ENCODE measurements at regions not wholly inside any gene's neighbourhood (a gene's known extent, or its start where the extent isn't known, plus 50 kb on each side); places are given as distances from the start of the nearest gene placed in this dataset.
"Not testable (repeated sequence)": the region's sequence is repeated elsewhere in the genome, so short reads cannot be mapped to it uniquely, and the experiment has no call there.

DNA sequence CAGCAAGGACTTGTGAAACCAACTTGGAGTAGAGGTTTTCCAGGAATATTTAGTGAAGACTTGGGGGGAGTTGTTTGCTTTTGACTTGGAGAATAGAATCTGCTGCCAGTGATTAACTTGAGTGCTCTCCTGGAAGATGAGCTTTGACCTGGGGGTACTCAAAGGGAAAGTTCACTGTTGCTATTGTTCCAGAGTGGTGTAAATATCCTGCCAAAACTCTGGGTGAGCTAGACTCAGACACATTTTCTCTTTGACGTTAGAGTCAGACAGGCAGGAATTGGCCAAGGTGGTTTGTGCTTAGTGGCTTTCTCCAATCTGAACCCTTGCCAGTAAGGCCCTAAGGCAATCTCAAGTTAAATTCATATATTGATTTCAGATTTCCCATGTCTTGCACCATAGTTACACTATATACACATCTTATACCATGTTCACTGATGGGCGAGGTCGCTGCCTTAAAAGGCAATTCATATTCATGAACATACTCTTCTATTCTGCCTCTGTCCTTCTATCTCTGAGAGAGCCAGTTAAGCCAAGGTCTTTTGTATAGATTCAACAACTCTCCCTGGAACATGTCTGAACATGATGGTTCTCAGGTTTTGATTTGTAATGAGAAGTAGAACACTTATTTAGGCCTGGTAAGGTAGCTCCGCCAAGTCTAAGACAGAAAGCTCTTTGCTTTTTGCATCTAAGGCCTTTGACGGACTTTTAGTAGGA, 204.6 kb upstream of the SLC38A2 start:
- H3K36me3 ChIP-seq (ENCODE audit: control insufficient read depth, insufficient read depth, low read length): no peaks in the 10 kb centered on the region
- no peaks in the 10 kb centered on the region for H3K9me3 ChIP-seq (ENCODE audit: control insufficient read depth, low read length)
- H3K9ac ChIP-seq (ENCODE audit: low read length): no peak overlapping the region
- no peaks in the 10 kb centered on the region for H3K4me1 ChIP-seq (ENCODE audit: control insufficient read depth, insufficient read depth, low read length)
- H3K27me3 ChIP-seq (ENCODE audit: control insufficient read depth, insufficient read depth, low read length): no peaks in the 10 kb centered on the region
- H3K4me3 ChIP-seq (ENCODE audit: low read length): no peak overlapping the region

GRCh38 chr12:46574847-46575246, 202.3 kb upstream of the SLC38A2 start:
- Histone ChIP-seq H3K4me3 (ENCODE audit: low read length) (no peak overlapping the region), H3K27me3 (ENCODE audit: control insufficient read depth, insufficient read depth, low read length) (no peaks in the 10 kb centered on the region), H3K9me3 (ENCODE audit: control insufficient read depth, low read length) (no peaks in the 10 kb centered on the region), H3K9ac (ENCODE audit: low read length) (no peak overlapping the region), H3K4me1 (ENCODE audit: control insufficient read depth, insufficient read depth, low read length) (no peaks in the 10 kb centered on the region), H3K36me3 (ENCODE audit: control insufficient read depth, insufficient read depth, low read length) (no peaks in the 10 kb centered on the region)

- H3K9me3 ChIP-seq (ENCODE audit: control insufficient read depth, low read length): no peaks in the 10 kb centered on the region
- no peaks in the 10 kb centered on the region for H3K4me1 ChIP-seq (ENCODE audit: control insufficient read depth, insufficient read depth, low read length)
- H3K36me3 ChIP-seq (ENCODE audit: control insufficient read depth, insufficient read depth, low read length): no peaks in the 10 kb centered on the region
- H3K27me3 ChIP-seq (ENCODE audit: control insufficient read depth, insufficient read depth, low read length): no peaks in the 10 kb centered on the region
- H3K4me3 ChIP-seq (ENCODE audit: low read length): no peak overlapping the region
- H3K9ac ChIP-seq (ENCODE audit: low read length): no peak overlapping the region
These were observed 200.7 kb upstream of the SLC38A2 start for GRCh38 chr12:46573347-46573658.

DNA sequence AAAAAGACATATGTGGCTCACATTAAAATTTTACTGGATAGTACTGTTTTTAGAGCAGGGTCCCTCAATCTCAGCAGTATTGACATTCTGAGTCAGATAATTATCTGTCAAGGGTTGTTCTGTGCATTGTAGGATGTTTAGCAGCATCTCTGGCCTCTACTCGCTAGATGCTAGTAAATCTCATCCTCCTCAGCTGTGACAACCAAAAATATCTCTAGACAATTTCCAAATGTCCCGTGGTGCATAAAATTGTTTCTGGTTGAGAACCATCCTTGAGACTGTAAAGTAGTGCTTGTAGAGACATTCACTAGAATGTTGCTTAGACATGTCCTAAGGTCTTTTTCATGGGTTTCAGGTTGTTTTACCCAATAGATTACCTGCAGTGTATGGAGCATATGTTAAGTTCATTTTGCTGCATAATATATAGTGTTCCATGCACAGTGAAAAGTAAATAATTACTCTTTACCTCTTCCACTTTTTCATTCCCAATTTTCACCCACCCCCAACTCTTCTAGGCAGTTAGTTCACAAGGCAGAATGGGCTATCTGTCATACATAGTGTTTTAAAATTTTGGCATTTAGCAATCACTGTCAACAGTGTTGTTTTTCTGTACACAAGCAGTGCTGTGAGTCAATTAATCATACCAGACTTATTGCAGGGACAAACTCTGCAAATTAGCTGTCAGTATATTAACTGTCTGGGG, 200.2 kb upstream of the SLC38A2 start:
- H3K9me3 ChIP-seq (ENCODE audit: control insufficient read depth, low read length): no peaks in the 10 kb centered on the region
- H3K4me3 ChIP-seq (ENCODE audit: low read length): no peak overlapping the region
- H3K27me3 ChIP-seq (ENCODE audit: control insufficient read depth, insufficient read depth, low read length): no peaks in the 10 kb centered on the region
- no peaks in the 10 kb centered on the region for H3K36me3 ChIP-seq (ENCODE audit: control insufficient read depth, insufficient read depth, low read length)
- H3K4me1 ChIP-seq (ENCODE audit: control insufficient read depth, insufficient read depth, low read length): no peaks in the 10 kb centered on the region
- H3K9ac ChIP-seq (ENCODE audit: low read length): no peak overlapping the region

DNA sequence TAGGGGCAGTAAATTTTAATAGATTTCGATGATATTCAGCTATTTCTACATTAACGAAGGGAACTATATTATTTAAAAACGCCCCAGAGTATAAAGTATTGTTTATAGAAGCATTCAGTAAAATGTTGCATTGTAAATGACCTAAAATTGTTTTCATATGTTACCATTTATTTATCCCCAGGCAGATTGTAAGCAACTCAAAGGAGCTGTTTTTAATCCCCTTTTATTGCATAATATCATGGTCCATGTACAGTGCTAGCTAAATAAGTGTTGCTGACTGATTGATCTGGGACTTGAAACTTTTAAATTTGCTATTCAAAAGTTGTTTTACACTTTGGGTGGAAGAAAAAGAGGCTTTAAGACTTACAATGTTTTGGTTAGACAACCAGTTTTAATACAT, 199.0 kb upstream of the SLC38A2 start:
- Histone ChIP-seq H3K36me3 (ENCODE audit: control insufficient read depth, insufficient read depth, low read length) (no peaks in the 10 kb centered on the region), H3K9ac (ENCODE audit: low read length) (no peak overlapping the region), H3K4me1 (ENCODE audit: control insufficient read depth, insufficient read depth, low read length) (no peaks in the 10 kb centered on the region), H3K9me3 (ENCODE audit: control insufficient read depth, low read length) (no peaks in the 10 kb centered on the region), H3K4me3 (ENCODE audit: low read length) (no peak overlapping the region), H3K27me3 (ENCODE audit: control insufficient read depth, insufficient read depth, low read length) (no peaks in the 10 kb centered on the region)

GRCh38 chr12:46569826-46570439, 197.4 kb upstream of the SLC38A2 start:
- Histone ChIP-seq H3K9ac (ENCODE audit: low read length) (no peak overlapping the region), H3K4me3 (ENCODE audit: low read length) (no peak overlapping the region), H3K36me3 (ENCODE audit: control insufficient read depth, insufficient read depth, low read length) (no peaks in the 10 kb centered on the region), H3K9me3 (ENCODE audit: control insufficient read depth, low read length) (no peaks in the 10 kb centered on the region), H3K4me1 (ENCODE audit: control insufficient read depth, insufficient read depth, low read length) (no peaks in the 10 kb centered on the region), H3K27me3 (ENCODE audit: control insufficient read depth, insufficient read depth, low read length) (no peaks in the 10 kb centered on the region)

GRCh38 chr12:46567667-46568066, 195.1 kb upstream of the SLC38A2 start:
- H3K4me3 ChIP-seq (ENCODE audit: low read length): no peak overlapping the region
- no peaks in the 10 kb centered on the region for H3K4me1 ChIP-seq (ENCODE audit: control insufficient read depth, insufficient read depth, low read length)
- H3K9me3 ChIP-seq (ENCODE audit: control insufficient read depth, low read length): no peaks in the 10 kb centered on the region
- no peaks in the 10 kb centered on the region for H3K36me3 ChIP-seq (ENCODE audit: control insufficient read depth, insufficient read depth, low read length)
- no peak overlapping the region for H3K9ac ChIP-seq (ENCODE audit: low read length)
- H3K27me3 ChIP-seq (ENCODE audit: control insufficient read depth, insufficient read depth, low read length): no peaks in the 10 kb centered on the region

- H3K9ac ChIP-seq (ENCODE audit: low read length): no peak overlapping the region
- no peak overlapping the region for H3K4me3 ChIP-seq (ENCODE audit: low read length)
- H3K9me3 ChIP-seq (ENCODE audit: control insufficient read depth, low read length): no peaks in the 10 kb centered on the region
- H3K4me1 ChIP-seq (ENCODE audit: control insufficient read depth, insufficient read depth, low read length): no peaks in the 10 kb centered on the region
- no peaks in the 10 kb centered on the region for H3K27me3 ChIP-seq (ENCODE audit: control insufficient read depth, insufficient read depth, low read length)
- H3K36me3 ChIP-seq (ENCODE audit: control insufficient read depth, insufficient read depth, low read length): no peaks in the 10 kb centered on the region
These were observed 190.2 kb upstream of the SLC38A2 start for GRCh38 chr12:46562625-46563225.

GRCh38 chr12:46561769-46562624, 189.4 kb upstream of the SLC38A2 start:
- H3K4me3 ChIP-seq (ENCODE audit: low read length); H3K36me3 ChIP-seq (ENCODE audit: control insufficient read depth, insufficient read depth, low read length); H3K4me1 ChIP-seq (ENCODE audit: control insufficient read depth, insufficient read depth, low read length); H3K9me3 ChIP-seq (ENCODE audit: control insufficient read depth, low read length); H3K9ac ChIP-seq (ENCODE audit: low read length); H3K27me3 ChIP-seq (ENCODE audit: control insufficient read depth, insufficient read depth, low read length): not testable (repeated sequence)

GRCh38 chr12:46560874-46561273, 188.3 kb upstream of the SLC38A2 start:
- Histone ChIP-seq H3K27me3 (ENCODE audit: control insufficient read depth, insufficient read depth, low read length) (no peaks in the 10 kb centered on the region), H3K9ac (ENCODE audit: low read length) (no peak overlapping the region), H3K9me3 (ENCODE audit: control insufficient read depth, low read length) (no peaks in the 10 kb centered on the region), H3K4me1 (ENCODE audit: control insufficient read depth, insufficient read depth, low read length) (no peaks in the 10 kb centered on the region), H3K36me3 (ENCODE audit: control insufficient read depth, insufficient read depth, low read length) (no peaks in the 10 kb centered on the region), H3K4me3 (ENCODE audit: low read length) (no peak overlapping the region)

- H3K27me3 ChIP-seq (ENCODE audit: control insufficient read depth, insufficient read depth, low read length): no peaks in the 10 kb centered on the region
- H3K36me3 ChIP-seq (ENCODE audit: control insufficient read depth, insufficient read depth, low read length): no peaks in the 10 kb centered on the region
- no peak overlapping the region for H3K9ac ChIP-seq (ENCODE audit: low read length)
These were observed 187.5 kb upstream of the SLC38A2 start for GRCh38 chr12:46560089-46560488.

More at GRCh38 chr12:46560089-46560488, 187.5 kb upstream of the SLC38A2 start:
- Histone ChIP-seq H3K4me1 (ENCODE audit: control insufficient read depth, insufficient read depth, low read length) (no peaks in the 10 kb centered on the region), H3K9me3 (ENCODE audit: control insufficient read depth, low read length) (no peaks in the 10 kb centered on the region), H3K4me3 (ENCODE audit: low read length) (no peak overlapping the region)
